Pancreas (tissue), 10 donors: ENCODE measurements at regions not wholly inside any gene's neighbourhood (a gene's known extent, or its start where the extent isn't known, plus 50 kb on each side); places are given as distances from the start of the nearest gene placed in this dataset.

ENCODE experiments used
- ATAC-seq, 4 donors: fragments of 200-7000 bp; cut with Tn5 transposase; one replicate each; pipeline versions ENCODE4 v1.8.0 to v1.9.1; 2020; ENCODE audit warnings: mild to moderate bottlenecking in 4 of 4, moderate library complexity in 4 of 4
- DNase-seq, 6 donors: peaks; one replicate each; pipeline ENCODE4 v3.0.0-alpha.2; 2020
- FAIRE-seq: peaks from 2 replicates; lab custom pipeline; 2012; peaks lifted over from hg19 to GRCh38; lab: Jason Lieb, UNC
- H3K27ac ChIP-seq, 4 donors: fragments of 200-600 bp; sonication (generic); 1 replicate in 3 of 4; 2 replicates in 1 of 4; pipeline versions ENCODE4 v1.5.0 to v1.8.0; 2020
- H3K27me3 ChIP-seq, 4 donors: fragments of 200-600 bp; one replicate each; pipeline ENCODE4 v1.8.0; 2021
- H3K36me3 ChIP-seq, 3 donors: fragments of 200-600 bp; sonication (generic) in 1 of 3; one replicate each; pipeline versions ENCODE4 v1.5.0 to v1.8.0; 2020 to 2021
- H3K4me1 ChIP-seq, 3 donors: fragments of 200-600 bp; one replicate each; pipeline ENCODE4 v1.8.0; 2021
- H3K4me3 ChIP-seq, 4 donors: fragments of 200-600 bp; sonication (generic) in 2 of 4; one replicate each; pipeline versions ENCODE4 v1.5.0 to v1.8.0; 2020 to 2021
- H3K9me3 ChIP-seq, 4 donors: fragments of 200-600 bp; one replicate each; pipeline ENCODE4 v1.8.0; 2021
- CTCF ChIP-seq, 4 donors: fragments of 200-600 bp; sonication (generic) in 3 of 4; IDR thresholded peaks; one replicate each; pipeline versions ENCODE4 v1.5.0 to v1.8.0; 2021; ENCODE audit warnings: antibody characterized with exemption in 4 of 4
- WGBS, 2 donors: extraction: QIAGEN DNeasy Blood & Tissue Kit; methylation state at CpG; one replicate each; pipeline ENCODE4 v1.1.7; 2013; 5-methylcytosine and 5-hydroxymethylcytosine counted together
- intact Hi-C, 3 donors: fragments of 100-400 bp; cut with DNase I; formaldehyde crosslinking; loops; one replicate each; pipeline versions ENCODE4 v1.11.1 to v1.14.2; 2022
- donor health status: healthy with polysubstance abuse.
- donor health status: DM: no; HTN: no; CAD: no; lungs with moderate emphysema.
- donor health status: DM: no; HTN: no; CAD: no.
- donor health status: control.
- donor health status: control.
- donor health status: Bipolar disorder and iron deficiency.
- donor health status: DM: yes; HTN: yes; CAD: no.
- donor health status: DM: no; HTN: no; CAD: no.
- donor health status: DM: no; HTN: no; CAD: no.
- donor health status: DM: yes; HTN: yes; CAD: no.

GRCh38 chr18:67154979-67155378 lies 361.5 kb downstream of the DSEL start:
- Histone ChIP-seq H3K36me3 (no peaks in the 10 kb centered on the region), H3K4me1 (no peaks in the 10 kb centered on the region), H3K9me3 (no peaks in the 10 kb centered on the region), H3K27me3 (no peaks in the 10 kb centered on the region), H3K27ac (no peak overlapping the region), H3K4me3 (no peak overlapping the region)
- FAIRE-seq: no peak
- intact Hi-C loops: no loop called here
- no peak for ATAC-seq
- TF ChIP-seq CTCF (IDR thresholded peaks at IDR 0.05): no peak
- no peak for DNase-seq
- WGBS, 2 donors: 96 to 98% methylated on average over 3 of the region's 3 CpGs

- Histone ChIP-seq H3K36me3 (no peaks in the 10 kb centered on the region), H3K4me3 (no peak overlapping the region), H3K27me3 (no peaks in the 10 kb centered on the region), H3K4me1 (peaks cover 0 to 1% (median 0%) of the 10 kb centered on the region in 3 donors), H3K27ac (no peak overlapping the region), H3K9me3 (no peaks in the 10 kb centered on the region)
- no peak for FAIRE-seq
- no peak for DNase-seq
- 79 to 85% methylated on average over 6 of the region's 6 CpGs for whole genome bisulfite sequencing, 2 donors
- TF ChIP-seq CTCF (IDR thresholded peaks at IDR 0.05): no peak
- intact Hi-C loops: no loop called here
- no peak for ATAC-seq
These were observed 365.2 kb downstream of the DSEL start for GRCh38 chr18:67151366-67151765.

GRCh38 chr18:67145586-67146292 lies 370.8 kb downstream of the DSEL start:
- Histone ChIP-seq H3K27me3 (no peaks in the 10 kb centered on the region), H3K36me3 (no peaks in the 10 kb centered on the region), H3K27ac (no peak overlapping the region), H3K4me3 (no peak overlapping the region), H3K4me1 (peaks cover 0 to 9% (median 0%) of the 10 kb centered on the region in 3 donors), H3K9me3 (no peaks in the 10 kb centered on the region)
- FAIRE-seq (no peak), DNase-seq (no peak), ATAC-seq (peak; percentile 40 to 92 (median 76))
- no peak for TF ChIP-seq CTCF (IDR thresholded peaks at IDR 0.05)
- 53 to 54% methylated on average over 9 of the region's 9 CpGs for WGBS, 2 donors
- intact Hi-C loops: no loop called here

- H3K36me3 ChIP-seq: no peaks in the 10 kb centered on the region
- no peak overlapping the region for H3K27ac ChIP-seq
- TF ChIP-seq CTCF (IDR thresholded peaks at IDR 0.05): no peak
- FAIRE-seq (no peak), DNase-seq (no peak), ATAC-seq (peak in 1 of 4 donors; percentile 43)
- no peak overlapping the region for H3K4me3 ChIP-seq
- intact Hi-C loops: no loop called here
- no peaks in the 10 kb centered on the region for H3K27me3 ChIP-seq
- WGBS, 2 donors: 89 to 94% methylated on average over 4 of the region's 4 CpGs
- peaks cover 0 to 9% (median 0%) of the 10 kb centered on the region in 3 donors for H3K4me1 ChIP-seq
- H3K9me3 ChIP-seq: no peaks in the 10 kb centered on the region
These were observed 372.2 kb downstream of the DSEL start for GRCh38 chr18:67144329-67144728.

GRCh38 chr18:67143028-67143427 lies 373.5 kb downstream of the DSEL start:
- H3K27ac ChIP-seq: no peak overlapping the region
- intact Hi-C loops: no loop called here
- no peaks in the 10 kb centered on the region for H3K36me3 ChIP-seq
- FAIRE-seq (no peak), DNase-seq (no peak), ATAC-seq (no peak)
- H3K4me1 ChIP-seq: peaks cover 0 to 9% (median 0%) of the 10 kb centered on the region in 3 donors
- H3K27me3 ChIP-seq: no peaks in the 10 kb centered on the region
- TF ChIP-seq CTCF (IDR thresholded peaks at IDR 0.05): no peak
- WGBS, 2 donors: 59 to 69% methylated on average over 5 of the region's 5 CpGs
- no peaks in the 10 kb centered on the region for H3K9me3 ChIP-seq
- H3K4me3 ChIP-seq: no peak overlapping the region
